ENCODE measurements at regions not wholly inside any gene's neighbourhood (a gene's known extent, or its start where the extent isn't known, plus 50 kb on each side); places are given as distances from the start of the nearest gene placed in this dataset.

DNA sequence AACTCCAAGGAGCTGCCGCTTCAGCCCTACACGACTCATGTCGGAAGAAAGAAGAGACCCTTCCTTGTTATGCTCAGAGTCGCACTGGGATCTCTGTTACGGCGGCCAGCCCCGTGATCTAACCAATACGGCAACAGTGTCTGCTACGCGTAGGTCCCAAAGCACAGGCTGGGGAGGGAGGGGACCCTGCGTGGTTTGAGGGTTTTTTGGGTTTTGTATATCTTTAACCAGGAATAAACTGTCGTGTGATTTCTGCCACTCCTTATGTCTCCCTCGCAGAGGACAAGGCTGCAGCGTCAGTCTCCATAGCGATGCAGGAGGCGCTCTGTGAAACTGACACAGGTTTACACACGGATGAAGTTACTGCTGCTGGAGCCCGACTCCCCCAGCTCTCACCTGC is 60.0 kb upstream of the DIO3 start:
- TF ChIP-seq EZH2 (IDR thresholded peaks at IDR 0.05) (no peak), POLR2AphosphoS5 (IDR thresholded peaks at IDR 0.05; ENCODE audit: borderline replicate concordance, low read depth, low read length) (no peak), FOXP2 (optimal IDR thresholded peaks at IDR 0.05; ENCODE audit: control extremely low read depth, extremely low read length, insufficient read depth) (no peak)

Measured in SK-N-MC (cell line).